Tibial nerve (tissue), 4 donors: ENCODE measurements at regions not wholly inside any gene's neighbourhood (a gene's known extent, or its start where the extent isn't known, plus 50 kb on each side); places are given as distances from the start of the nearest gene placed in this dataset.
"Not testable (repeated sequence)": the region's sequence is repeated elsewhere in the genome, so short reads cannot be mapped to it uniquely, and the experiment has no call there.

Source experiments
- DNase-seq, 2 donors: peaks; one replicate each; pipeline ENCODE4 v3.0.0-alpha.2; 2019; ENCODE audit warnings: low spot score in 2 of 2
- H3K27ac ChIP-seq, 4 donors: fragments of 200-600 bp; sonication (generic) in 3 of 4; one replicate each; pipeline ENCODE4 v1.5.1; 2017 to 2019; ENCODE audit warnings: mild to moderate bottlenecking in 1 of 4
- H3K27me3 ChIP-seq, 2 donors: fragments of 200-600 bp; sonication (generic) in 1 of 2; one replicate each; pipeline versions ENCODE4 v1.5.1 to v1.6.0; 2017 to 2019
- H3K36me3 ChIP-seq, 3 donors: fragments of 200-600 bp; sonication (generic); one replicate each; pipeline ENCODE4 v1.5.1; 2018 to 2019
- H3K4me1 ChIP-seq, 4 donors: fragments of 200-600 bp; sonication (generic) in 3 of 4; one replicate each; pipeline ENCODE4 v1.5.1; 2017 to 2019
- H3K4me3 ChIP-seq, 4 donors: fragments of 200-600 bp; sonication (generic) in 3 of 4; one replicate each; pipeline ENCODE4 v1.5.1; 2017 to 2019; ENCODE audit warnings: mild to moderate bottlenecking in 1 of 4, moderate library complexity in 1 of 4
- H3K9me3 ChIP-seq, 4 donors: fragments of 200-600 bp; sonication (generic) in 3 of 4; one replicate each; pipeline ENCODE4 v1.5.1; 2017 to 2019
- EP300 ChIP-seq, 2 donors: sonication (generic); formaldehyde crosslinking; IDR thresholded peaks; one replicate each; pipeline ENCODE4 v1.6.1; 2017; ENCODE audit warnings: antibody characterized with exemption in 2 of 2, mild to moderate bottlenecking in 1 of 2
- POLR2A ChIP-seq, 2 donors: fragments of 450-650 bp; IDR thresholded peaks; one replicate each; pipeline ENCODE4 v1.6.1; 2017; ENCODE audit warnings: antibody characterized with exemption in 2 of 2, mild to moderate bottlenecking in 2 of 2, moderate library complexity in 2 of 2
- WGBS, 2 donors: methylation state at CpG; one replicate each; pipeline ENCODE4 v1.1.5; 2018; 5-methylcytosine and 5-hydroxymethylcytosine counted together
- TF ChIP-seq, protein P1 (sequence below), 5 experiments: fragments of 200-600 bp in 3 of 5; fragments of 450-650 bp in 2 of 5; sonication (generic) in 3 of 5; IDR thresholded peaks; one replicate each; pipeline ENCODE4 v1.5.1; 2016 to 2019; ENCODE audit warnings: antibody characterized with exemption in 5 of 5, mild to moderate bottlenecking in 3 of 5, moderate library complexity in 2 of 5

GRCh38 chr5:118336468-118336867 is 651.9 kb downstream of the DTWD2 start:
- H3K27me3 ChIP-seq: no peaks in the 10 kb centered on the region
- no peak overlapping the region for H3K4me3 ChIP-seq

DNA sequence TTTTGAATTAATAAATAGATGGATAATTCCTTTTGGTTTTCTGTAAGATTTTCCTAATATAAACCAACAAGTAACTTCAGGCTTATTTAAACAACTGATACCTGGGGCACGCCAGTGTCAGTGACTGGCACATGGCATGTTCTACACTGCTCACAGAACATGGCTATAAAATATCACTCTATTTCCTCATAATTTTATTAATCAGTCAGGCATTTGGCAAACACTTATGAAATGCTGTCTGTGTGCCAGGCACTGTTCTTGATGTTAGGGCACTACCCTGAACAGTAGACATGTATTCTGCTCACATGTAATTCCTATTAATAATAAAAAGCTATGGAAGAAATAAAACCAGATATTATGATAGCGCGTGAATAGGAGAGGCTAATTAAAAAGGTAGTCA is 661.0 kb downstream of the DTWD2 start:
- 89 to 97% methylated on average over 3 of the region's 3 CpGs for WGBS, 2 donors
- DNase-seq: no peak
- TF ChIP-seq EP300 (IDR thresholded peaks at IDR 0.05) (no peak), POLR2A (IDR thresholded peaks at IDR 0.05) (no peak)
- TF ChIP-seq, protein P1, sequence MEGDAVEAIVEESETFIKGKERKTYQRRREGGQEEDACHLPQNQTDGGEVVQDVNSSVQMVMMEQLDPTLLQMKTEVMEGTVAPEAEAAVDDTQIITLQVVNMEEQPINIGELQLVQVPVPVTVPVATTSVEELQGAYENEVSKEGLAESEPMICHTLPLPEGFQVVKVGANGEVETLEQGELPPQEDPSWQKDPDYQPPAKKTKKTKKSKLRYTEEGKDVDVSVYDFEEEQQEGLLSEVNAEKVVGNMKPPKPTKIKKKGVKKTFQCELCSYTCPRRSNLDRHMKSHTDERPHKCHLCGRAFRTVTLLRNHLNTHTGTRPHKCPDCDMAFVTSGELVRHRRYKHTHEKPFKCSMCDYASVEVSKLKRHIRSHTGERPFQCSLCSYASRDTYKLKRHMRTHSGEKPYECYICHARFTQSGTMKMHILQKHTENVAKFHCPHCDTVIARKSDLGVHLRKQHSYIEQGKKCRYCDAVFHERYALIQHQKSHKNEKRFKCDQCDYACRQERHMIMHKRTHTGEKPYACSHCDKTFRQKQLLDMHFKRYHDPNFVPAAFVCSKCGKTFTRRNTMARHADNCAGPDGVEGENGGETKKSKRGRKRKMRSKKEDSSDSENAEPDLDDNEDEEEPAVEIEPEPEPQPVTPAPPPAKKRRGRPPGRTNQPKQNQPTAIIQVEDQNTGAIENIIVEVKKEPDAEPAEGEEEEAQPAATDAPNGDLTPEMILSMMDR (IDR thresholded peaks at IDR 0.05): no peak
- H3K4me1 ChIP-seq: no peaks in the 10 kb centered on the region
- no peaks in the 10 kb centered on the region for H3K36me3 ChIP-seq
- no peak overlapping the region for H3K4me3 ChIP-seq
- H3K9me3 ChIP-seq: peaks cover 0 to 12% (median 0%) of the 10 kb centered on the region in 4 donors
- no peak overlapping the region for H3K27ac ChIP-seq
- H3K27me3 ChIP-seq: no peaks in the 10 kb centered on the region

More at GRCh38 chr5:118336468-118336867, 651.9 kb downstream of the DTWD2 start:
- DNase-seq: no peak
- H3K4me1 ChIP-seq: no peaks in the 10 kb centered on the region
- TF ChIP-seq POLR2A (IDR thresholded peaks at IDR 0.05) (no peak), EP300 (IDR thresholded peaks at IDR 0.05) (no peak)
- TF ChIP-seq, protein P1 (IDR thresholded peaks at IDR 0.05): no peak
- no peaks in the 10 kb centered on the region for H3K36me3 ChIP-seq
- no peaks in the 10 kb centered on the region for H3K9me3 ChIP-seq
- H3K27ac ChIP-seq: no peak overlapping the region

DNA sequence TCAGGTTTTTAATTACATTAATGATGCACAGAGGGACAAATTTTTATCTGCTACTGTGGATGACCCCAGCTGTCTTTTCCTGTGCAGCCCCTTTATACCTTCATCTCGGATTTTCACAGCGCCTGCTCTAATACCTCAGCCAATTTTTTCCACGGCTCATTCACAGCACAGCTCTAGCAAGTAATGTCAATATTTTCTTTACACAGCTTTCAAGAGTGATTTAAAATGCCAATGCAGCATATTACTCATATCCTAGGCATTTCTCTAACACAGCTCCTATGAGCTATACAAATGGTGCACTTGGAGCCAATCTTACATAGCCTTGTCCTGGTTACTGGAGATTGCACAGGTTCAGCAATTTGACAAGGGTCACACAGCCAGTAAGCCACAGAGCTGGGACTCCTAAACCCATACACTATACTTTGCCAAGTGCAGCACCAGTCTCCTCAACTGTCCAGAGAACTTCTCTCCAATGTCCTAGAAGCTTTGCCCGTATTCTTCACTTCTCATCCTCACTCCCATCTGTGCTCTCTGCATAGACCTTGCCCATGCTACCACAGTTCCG is 661.8 kb downstream of the DTWD2 start:
- H3K4me3 ChIP-seq: no peak overlapping the region
- DNase-seq: no peak
- TF ChIP-seq EP300 (IDR thresholded peaks at IDR 0.05): no peak
- TF ChIP-seq, protein P1 (IDR thresholded peaks at IDR 0.05): no peak
- TF ChIP-seq POLR2A (IDR thresholded peaks at IDR 0.05): no peak
- H3K4me1 ChIP-seq: no peaks in the 10 kb centered on the region
- no peaks in the 10 kb centered on the region for H3K27me3 ChIP-seq
- H3K36me3 ChIP-seq: no peaks in the 10 kb centered on the region
- no peak overlapping the region for H3K27ac ChIP-seq
- peaks cover 0 to 16% (median 0%) of the 10 kb centered on the region in 4 donors for H3K9me3 ChIP-seq
- 68 to 74% methylated on average over 5 of the region's 5 CpGs for WGBS, 2 donors

DNA sequence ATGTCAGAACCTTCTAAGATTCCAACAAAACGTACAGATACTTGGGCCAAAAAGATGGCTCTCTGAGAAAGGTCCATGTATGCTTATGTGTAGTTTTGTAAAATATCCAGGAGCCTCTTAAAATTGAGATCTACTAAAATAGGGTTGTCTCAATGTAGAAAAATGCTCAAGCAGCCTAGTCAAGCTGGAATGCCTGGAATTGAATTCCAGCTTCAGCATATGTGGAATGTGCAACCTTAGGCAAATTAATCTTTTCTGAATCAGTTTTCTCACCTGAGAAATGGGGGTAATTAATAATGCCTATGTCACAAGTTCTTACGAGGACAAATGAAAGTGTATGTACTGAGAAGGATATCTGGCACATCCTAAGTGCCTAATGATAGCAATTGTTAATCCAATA is 662.4 kb downstream of the DTWD2 start:
- no peaks in the 10 kb centered on the region for H3K27me3 ChIP-seq
- 56 to 72% methylated on average over 2 of the region's 2 CpGs for WGBS, 2 donors
- TF ChIP-seq, protein P1 (IDR thresholded peaks at IDR 0.05): no peak
- TF ChIP-seq POLR2A (IDR thresholded peaks at IDR 0.05) (no peak), EP300 (IDR thresholded peaks at IDR 0.05) (no peak)
- H3K27ac ChIP-seq: no peak overlapping the region
- H3K4me3 ChIP-seq: no peak overlapping the region
- H3K9me3 ChIP-seq: peaks cover 0 to 16% (median 0%) of the 10 kb centered on the region in 4 donors
- H3K36me3 ChIP-seq: no peaks in the 10 kb centered on the region
- no peak for DNase-seq
- H3K4me1 ChIP-seq: no peaks in the 10 kb centered on the region

DNA sequence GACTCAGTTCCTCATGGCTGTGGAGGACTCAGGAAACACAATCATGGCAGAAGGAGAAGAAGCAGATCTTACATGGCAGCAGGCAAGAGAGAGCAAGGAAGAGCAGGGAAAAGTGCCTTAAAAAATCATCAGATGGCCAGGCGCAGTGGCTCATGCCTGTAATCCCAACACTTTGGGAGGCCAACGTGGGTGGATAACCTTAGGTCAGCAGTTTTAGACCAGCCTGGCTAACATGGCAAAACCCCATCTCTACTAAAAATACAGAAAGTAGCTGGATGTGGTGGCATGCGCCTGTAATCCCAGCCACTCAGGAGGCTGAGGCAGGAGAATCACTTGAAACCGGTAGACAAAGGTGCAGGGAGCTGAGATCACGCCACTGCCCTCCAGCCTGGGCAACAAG is 664.6 kb downstream of the DTWD2 start:
- H3K27ac ChIP-seq, H3K4me1 ChIP-seq, DNase-seq, H3K4me3 ChIP-seq, H3K27me3 ChIP-seq, H3K36me3 ChIP-seq: not testable (repeated sequence)
- 93 to 95% methylated on average over 5 of the region's 5 CpGs for WGBS, 2 donors
- peaks cover 0 to 16% (median 0%) of the 10 kb centered on the region in 4 donors for H3K9me3 ChIP-seq

- no peak for TF ChIP-seq POLR2A (IDR thresholded peaks at IDR 0.05)
- TF ChIP-seq, protein P1 (IDR thresholded peaks at IDR 0.05): no peak
- TF ChIP-seq EP300 (IDR thresholded peaks at IDR 0.05): no peak
- WGBS, 2 donors: 87 to 88% methylated on average over 2 of the region's 2 CpGs
- Histone ChIP-seq H3K27me3 (no peaks in the 10 kb centered on the region), H3K36me3 (no peaks in the 10 kb centered on the region), H3K4me1 (no peaks in the 10 kb centered on the region), H3K27ac (no peak overlapping the region), H3K9me3 (peaks cover 0 to 16% (median 0%) of the 10 kb centered on the region in 4 donors), H3K4me3 (no peak overlapping the region)
- no peak for DNase-seq
These were observed 667.3 kb downstream of the DTWD2 start for GRCh38 chr5:118321081-118321480.
